Stomach (tissue), 8 donors: ENCODE measurements at regions not wholly inside any gene's neighbourhood (a gene's known extent, or its start where the extent isn't known, plus 50 kb on each side); places are given as distances from the start of the nearest gene placed in this dataset.
"Not testable (repeated sequence)": the region's sequence is repeated elsewhere in the genome, so short reads cannot be mapped to it uniquely, and the experiment has no call there.

Source experiments
- DNase-seq, 2 donors: peaks; one replicate each; pipeline versions ENCODE4 v3.0.0 to v3.0.0-alpha.2; 2013 to 2019
- H3K27ac ChIP-seq, 5 donors: fragments of 200-600 bp in 4 of 5; sonication (generic) in 4 of 5; one replicate each; pipeline ENCODE4 v1.5.1; 2013 to 2019; ENCODE audit warnings: mild to moderate bottlenecking in 1 of 5, moderate library complexity in 1 of 5
- H3K27me3 ChIP-seq, 3 donors: fragments of 200-600 bp; sonication (generic); one replicate each; pipeline ENCODE4 v1.5.1; 2017 to 2019; ENCODE audit warnings: mixed run types in 1 of 3
- H3K36me3 ChIP-seq, 4 donors: fragments of 200-600 bp; sonication (generic); 1 replicate in 3 of 4; 2 replicates in 1 of 4; pipeline ENCODE4 v1.5.1; 2016 to 2019
- H3K4me1 ChIP-seq, 4 donors: fragments of 200-600 bp; sonication (generic); one replicate each; pipeline ENCODE4 v1.5.1; 2016 to 2019
- H3K4me3 ChIP-seq, 4 donors: fragments of 200-600 bp; sonication (generic) in 3 of 4; one replicate each; pipeline ENCODE4 v1.5.1; 2016 to 2019; ENCODE audit warnings: mild to moderate bottlenecking in 1 of 4
- H3K9me3 ChIP-seq, 4 donors: fragments of 200-600 bp; sonication (generic); one replicate each; pipeline ENCODE4 v1.5.1; 2016 to 2019
- CTCF ChIP-seq, 7 experiments: fragments of 450-650 bp in 4 of 7; fragments of 200-600 bp in 3 of 7; sonication (generic) in 3 of 7; IDR thresholded peaks; one replicate each; pipeline ENCODE4 v1.5.1; 2016 to 2019; ENCODE audit warnings: antibody characterized with exemption in 7 of 7, control low read depth in 2 of 7, mild to moderate bottlenecking in 1 of 7
- EP300 ChIP-seq: sonication (generic); formaldehyde crosslinking; IDR thresholded peaks from one replicate; pipeline ENCODE4 v1.6.1; 2017; ENCODE audit warnings: antibody characterized with exemption
- POLR2A ChIP-seq, 4 donors: fragments of 450-650 bp; IDR thresholded peaks; one replicate each; pipeline ENCODE4 v1.6.1; 2016; ENCODE audit warnings: antibody characterized with exemption in 4 of 4, control low read depth in 2 of 4, mild to moderate bottlenecking in 1 of 4, moderate library complexity in 1 of 4
- POLR2AphosphoS5 ChIP-seq, 3 donors: sonication (generic); formaldehyde crosslinking; IDR thresholded peaks; one replicate each; pipeline ENCODE4 v1.6.1; 2016; ENCODE audit warnings: antibody characterized with exemption in 3 of 3
- WGBS, 5 donors: extraction: QIAGEN DNeasy Blood & Tissue Kit in 3 of 5; methylation state at CpG; one replicate each; pipeline versions ENCODE4 v1.1.5 to v1.1.7; 2013 to 2018; 5-methylcytosine and 5-hydroxymethylcytosine counted together
- intact Hi-C: fragments of 100-400 bp; cut with DNase I; formaldehyde crosslinking; loops from one replicate; pipeline ENCODE4 v1.15.1; 2023; ENCODE audit warnings: low total_unique reads
- donor health status: healthy with polysubstance abuse.
- donor health status: Bipolar disorder and iron deficiency.
- donor health status: healthy.

- H3K27me3 ChIP-seq = peaks cover 0 to 4% (median 0%) of the 10 kb centered on the region in 3 donors
- 66 to 92% (median 83%) methylated on average over 2 of the region's 2 CpGs for WGBS, 5 donors
- DNase-seq = no peak
- H3K36me3 ChIP-seq = no peaks in the 10 kb centered on the region
- no peak overlapping the region for H3K27ac ChIP-seq
- no peaks in the 10 kb centered on the region for H3K4me1 ChIP-seq
- peaks cover 0 to 4% (median 2%) of the 10 kb centered on the region in 4 donors for H3K9me3 ChIP-seq
- H3K4me3 ChIP-seq = no peak overlapping the region
- TF ChIP-seq EP300 = no peak
- no peak for TF ChIP-seq POLR2A (IDR thresholded peaks at IDR 0.05)
- no peak for TF ChIP-seq CTCF (IDR thresholded peaks at IDR 0.05)
- no peak for TF ChIP-seq POLR2AphosphoS5 (IDR thresholded peaks at IDR 0.05)
- intact Hi-C loops = no loop called here
These were observed 202.5 kb upstream of the SHH start for GRCh38 chr7:156014808-156015207.

GRCh38 chr7:156014201-156014600, 201.9 kb upstream of the SHH start:
- H3K36me3 ChIP-seq = no peaks in the 10 kb centered on the region
- no peak for TF ChIP-seq POLR2A (IDR thresholded peaks at IDR 0.05)
- no peak for TF ChIP-seq EP300
- TF ChIP-seq POLR2AphosphoS5 (IDR thresholded peaks at IDR 0.05) = no peak
- TF ChIP-seq CTCF (IDR thresholded peaks at IDR 0.05) = no peak
- no peak overlapping the region for H3K27ac ChIP-seq
- H3K4me1 ChIP-seq = no peaks in the 10 kb centered on the region
- peaks cover 0 to 4% (median 0%) of the 10 kb centered on the region in 3 donors for H3K27me3 ChIP-seq
- peaks cover 0 to 2% (median under 1%) of the 10 kb centered on the region in 4 donors for H3K9me3 ChIP-seq
- DNase-seq = no peak
- H3K4me3 ChIP-seq = no peak overlapping the region
- intact Hi-C loops = no loop called here

GRCh38 chr7:156012412-156012811, 200.1 kb upstream of the SHH start:
- Histone ChIP-seq H3K4me1 (no peaks in the 10 kb centered on the region), H3K9me3 (no peaks in the 10 kb centered on the region), H3K4me3 (no peak overlapping the region), H3K36me3 (no peaks in the 10 kb centered on the region), H3K27ac (no peak overlapping the region), H3K27me3 (peaks cover 0 to 4% (median 0%) of the 10 kb centered on the region in 3 donors)
- DNase-seq = no peak
- WGBS, 5 donors = 84 to 90% (median 88%) methylated on average over 3 of the region's 3 CpGs
- TF ChIP-seq POLR2AphosphoS5 (IDR thresholded peaks at IDR 0.05) (no peak), CTCF (IDR thresholded peaks at IDR 0.05) (no peak), POLR2A (IDR thresholded peaks at IDR 0.05) (no peak)
- intact Hi-C loops = no loop called here

GRCh38 chr7:156009569-156009968, 197.3 kb upstream of the SHH start:
- intact Hi-C loops = no loop called here
- Histone ChIP-seq H3K36me3 (no peaks in the 10 kb centered on the region), H3K4me3 (no peak overlapping the region), H3K27ac (no peak overlapping the region), H3K27me3 (no peaks in the 10 kb centered on the region), H3K9me3 (no peaks in the 10 kb centered on the region), H3K4me1 (no peaks in the 10 kb centered on the region)
- WGBS, 5 donors = 67 to 88% (median 76%) methylated on average over 1 of the region's 1 CpG
- no peak for DNase-seq
- TF ChIP-seq POLR2A (IDR thresholded peaks at IDR 0.05) (no peak), POLR2AphosphoS5 (IDR thresholded peaks at IDR 0.05) (no peak), CTCF (IDR thresholded peaks at IDR 0.05) (no peak), EP300 (no peak)

- H3K4me1 ChIP-seq, H3K27me3 ChIP-seq, H3K9me3 ChIP-seq, H3K27ac ChIP-seq, DNase-seq, H3K4me3 ChIP-seq, H3K36me3 ChIP-seq, intact Hi-C loops: not testable (repeated sequence)
- WGBS, 5 donors = 95 to 97% (median 96%) methylated on average over 11 of the region's 11 CpGs
These were observed 194.6 kb upstream of the SHH start for GRCh38 chr7:156006876-156007275.
